GM13977 (cell line): ENCODE measurements at regions not wholly inside any gene's neighbourhood (a gene's known extent, or its start where the extent isn't known, plus 50 kb on each side); places are given as distances from the start of the nearest gene placed in this dataset.

Experiments used
- DNase-seq: peaks from one replicate; pipeline ENCODE4 v3.0.0; 2012; ENCODE audit warnings: low spot score
- CTCF ChIP-seq: IDR thresholded peaks from 2 replicates; pipeline ENCODE4 v1.5.1; 2012; ENCODE audit warnings: mild to moderate bottlenecking, control low read depth; ENCODE audit not compliant: insufficient read depth; ENCODE audit errors: extremely low read depth, missing control alignments
- in situ Hi-C: fragments of 300-500 bp; cut with MboI; formaldehyde crosslinking; loops from one replicate; pipeline ENCODE4 v1.12.0; 2022; ENCODE audit warnings: low sequenced_read_pairs, low pct_unique_long_range_greater_than_20kb, mixed read lengths, inconsistent platforms; ENCODE audit not compliant: unreplicated experiment

- DNase-seq = no peak
- TF ChIP-seq CTCF = no peak
- in situ Hi-C loops = no loop called here
These were observed 162.3 kb upstream of the ZNF536 start for GRCh38 chr19:30209617-30210600.

GRCh38 chr19:30212574-30212973 is 159.6 kb upstream of the ZNF536 start:
- in situ Hi-C loops = no loop called here
- TF ChIP-seq CTCF = no peak
- DNase-seq = no peak

- TF ChIP-seq CTCF = no peak
- DNase-seq = peak; percentile 50
- in situ Hi-C loops = no loop called here
These were observed 157.5 kb upstream of the ZNF536 start for GRCh38 chr19:30214651-30215051.

- DNase-seq = no peak
- TF ChIP-seq CTCF = no peak
- in situ Hi-C loops = no loop called here
These were observed 156.9 kb upstream of the ZNF536 start for GRCh38 chr19:30215248-30215647.

GRCh38 chr19:30216453-30216852 is 155.7 kb upstream of the ZNF536 start:
- DNase-seq = no peak
- in situ Hi-C loops = no loop called here
- no peak for TF ChIP-seq CTCF

GRCh38 chr19:30217461-30217860 is 154.7 kb upstream of the ZNF536 start:
- DNase-seq = no peak
- no peak for TF ChIP-seq CTCF
- in situ Hi-C loops = no loop called here

- TF ChIP-seq CTCF = no peak
- in situ Hi-C loops = no loop called here
- DNase-seq = no peak
These were observed 152.5 kb upstream of the ZNF536 start for GRCh38 chr19:30219702-30220101.
